SKM-1 (cell line): ENCODE measurements at regions not wholly inside any gene's neighbourhood (a gene's known extent, or its start where the extent isn't known, plus 50 kb on each side); places are given as distances from the start of the nearest gene placed in this dataset.

Experiments used
- DNase-seq: peaks from one replicate; lab custom pipeline; 2025; ENCODE audit not compliant: unreplicated experiment; lab: John Stamatoyannopoulos, UW

DNA sequence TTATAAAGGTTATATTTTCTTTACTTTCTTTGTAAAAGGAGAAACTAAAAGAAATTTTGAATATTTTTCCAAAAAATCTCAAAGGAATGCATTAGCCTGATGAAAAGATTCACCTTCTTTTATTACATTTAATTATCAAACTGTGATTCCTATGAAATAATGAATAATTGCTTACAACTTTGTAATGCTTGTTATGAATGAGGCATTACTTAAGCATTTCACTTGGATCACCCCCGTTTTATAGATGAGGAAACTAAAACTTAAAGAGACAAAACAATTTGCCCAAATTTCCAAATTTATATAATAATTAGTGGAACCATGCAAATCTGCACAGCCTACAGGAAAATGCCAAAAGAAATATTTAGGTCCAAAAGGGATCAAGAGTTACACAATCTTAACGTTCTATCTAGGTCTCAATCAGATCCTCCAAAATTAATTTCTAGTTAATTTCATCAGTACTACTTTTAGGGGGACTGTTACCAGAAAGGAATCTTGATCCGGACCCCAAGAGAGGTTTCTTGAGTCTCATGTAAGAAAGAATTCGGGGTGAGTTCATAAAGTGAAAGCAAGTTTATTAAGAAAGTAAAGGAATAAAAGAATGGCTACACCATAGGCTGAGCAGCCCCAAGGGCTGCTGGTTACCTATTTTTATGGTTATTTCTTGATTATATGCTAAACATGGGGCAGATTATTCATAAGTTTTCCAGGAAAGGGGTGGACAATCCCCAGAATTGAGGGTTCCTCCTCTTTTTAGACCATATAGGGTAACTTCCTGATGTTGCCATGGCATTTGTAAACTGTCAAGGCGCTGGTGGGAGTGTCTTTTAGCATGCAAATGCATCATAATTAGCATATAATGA is 288.0 kb downstream of the ADGB start:
- DNase-seq, result no peak

DNA sequence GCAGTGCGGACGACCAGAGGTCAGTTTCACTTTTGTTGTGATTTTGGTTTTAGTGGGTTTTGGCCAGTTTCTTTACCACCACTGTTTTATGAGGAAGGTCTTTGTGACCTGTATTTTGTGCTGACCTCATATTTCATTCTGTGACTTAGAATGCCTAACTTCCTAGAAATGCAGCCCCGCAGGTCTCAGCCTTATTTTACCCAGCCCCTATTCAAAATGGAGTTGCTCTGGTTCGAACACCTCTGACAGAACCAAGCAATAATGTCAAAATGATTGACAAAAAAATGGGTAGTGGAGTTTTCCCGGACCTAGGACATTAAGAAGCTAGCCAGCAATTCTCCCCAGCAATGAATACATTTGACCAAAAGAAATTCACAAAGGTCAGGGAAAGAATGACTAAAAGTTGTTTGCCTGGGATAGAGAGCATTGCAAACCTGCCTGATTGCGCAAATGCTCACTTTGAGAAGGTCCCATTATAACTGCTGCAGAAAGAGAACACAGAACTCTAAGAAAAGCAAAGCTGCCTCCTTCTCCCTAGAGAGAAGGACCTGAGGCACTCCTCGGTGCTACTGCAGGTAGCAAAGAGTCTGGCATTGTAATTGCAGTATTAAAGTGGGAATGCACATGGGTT is 288.8 kb downstream of the ADGB start:
- DNase-seq, result no peak

DNA sequence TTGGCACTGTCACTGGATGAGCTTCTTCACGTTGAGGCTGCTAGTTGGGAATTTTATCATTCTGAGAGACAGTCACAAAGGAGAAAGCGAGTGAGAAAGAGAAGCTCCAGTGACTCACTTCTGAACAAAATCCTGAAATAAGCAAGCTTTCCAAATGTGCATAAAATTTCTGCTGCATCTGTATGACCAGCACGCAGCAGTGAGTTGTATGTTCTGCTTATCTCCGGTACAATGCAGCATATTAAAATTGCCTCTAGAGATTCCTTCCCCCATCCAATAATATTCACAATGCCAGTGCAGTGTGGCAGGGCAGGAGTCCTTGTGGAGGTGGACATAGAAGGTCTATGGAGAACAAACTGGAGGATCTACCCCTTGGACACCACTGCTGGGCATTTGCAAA is 290.5 kb downstream of the ADGB start:
- no peak for DNase-seq

DNA sequence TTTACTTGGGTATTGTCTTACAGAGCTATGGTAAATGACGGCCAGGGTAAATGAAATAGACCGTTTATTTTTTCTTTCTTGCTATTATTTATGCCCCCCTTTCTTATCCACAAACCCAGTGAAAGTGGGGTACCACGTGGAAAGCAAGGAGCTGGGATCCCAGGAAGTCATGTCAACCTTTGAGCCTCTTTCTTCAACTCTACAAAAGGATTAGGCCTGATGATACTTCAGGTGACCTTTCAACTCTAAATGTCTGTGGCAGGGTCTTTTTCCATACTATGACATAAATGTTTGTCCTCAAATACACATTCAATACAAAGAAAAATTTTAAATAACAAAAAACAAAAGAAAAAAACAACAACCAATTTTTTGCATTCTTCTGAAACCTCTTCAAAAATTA is 291.4 kb downstream of the ADGB start:
- no peak for DNase-seq

DNA sequence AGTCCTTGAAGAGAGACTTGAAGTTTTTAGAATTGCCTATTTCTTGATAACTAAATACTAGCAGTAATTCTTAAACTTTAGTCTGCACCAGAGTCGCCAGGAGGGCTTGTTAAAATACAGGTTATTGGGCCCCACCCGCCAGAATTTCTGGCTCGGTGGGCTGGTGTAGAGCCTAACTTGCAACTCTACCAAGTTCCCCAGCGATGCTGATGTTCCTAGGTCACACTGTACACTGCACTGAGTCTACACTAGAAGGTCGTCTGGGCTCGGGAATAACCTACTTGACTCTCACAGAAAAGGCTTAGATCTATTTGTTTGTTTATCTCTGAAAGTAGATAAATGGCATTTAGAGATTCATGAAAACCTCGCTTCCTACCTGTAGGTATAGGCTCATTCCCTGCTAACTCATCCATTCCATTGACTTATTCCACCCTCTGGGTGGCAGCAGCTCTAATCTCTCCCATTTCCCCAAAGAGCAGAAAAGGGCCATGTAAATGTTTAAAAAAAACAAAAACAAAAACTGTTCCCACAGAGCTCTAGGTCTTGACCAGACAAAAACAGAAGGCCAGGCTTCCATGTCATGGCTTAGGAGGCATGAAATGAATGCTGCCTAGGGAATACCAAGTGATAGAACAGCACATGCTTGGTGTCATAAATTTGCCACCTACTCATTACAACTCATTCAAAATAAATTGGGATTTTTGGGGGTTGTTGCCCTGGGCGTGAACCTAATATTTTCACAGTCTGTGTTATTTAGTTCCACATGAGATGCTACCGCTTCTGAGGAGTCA is 292.1 kb downstream of the ADGB start:
- DNase-seq, result no peak

DNA sequence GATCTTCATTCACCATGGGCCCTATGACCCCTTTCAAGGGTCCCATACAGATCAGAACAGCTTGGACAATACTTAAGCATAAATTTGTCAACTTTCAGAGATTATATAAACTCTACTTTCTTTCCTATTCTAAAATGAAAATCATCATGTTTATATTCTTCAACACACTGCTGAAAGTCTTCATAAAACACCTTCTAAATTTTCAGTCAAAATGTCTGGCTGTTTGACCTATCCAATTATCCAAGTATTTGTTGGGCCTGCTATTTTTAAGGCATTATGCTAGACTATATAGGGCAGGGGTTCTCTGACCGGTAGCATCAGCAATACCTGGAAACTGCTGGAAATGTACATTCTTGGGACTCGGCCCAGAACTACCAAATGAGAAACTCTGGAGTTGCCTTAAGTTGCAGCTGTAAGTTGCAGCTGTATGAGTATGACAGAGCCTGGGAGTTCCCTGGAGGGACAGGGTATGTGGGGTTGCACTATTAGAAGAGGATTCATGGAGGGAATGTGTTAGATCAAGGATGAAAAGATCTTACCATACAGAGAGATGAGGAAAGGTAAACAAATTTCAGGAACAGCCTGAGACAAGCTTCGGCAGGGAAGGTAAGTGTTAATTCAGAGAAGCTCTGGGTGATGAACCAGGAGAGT is 293.0 kb downstream of the ADGB start:
- no peak for DNase-seq

DNA sequence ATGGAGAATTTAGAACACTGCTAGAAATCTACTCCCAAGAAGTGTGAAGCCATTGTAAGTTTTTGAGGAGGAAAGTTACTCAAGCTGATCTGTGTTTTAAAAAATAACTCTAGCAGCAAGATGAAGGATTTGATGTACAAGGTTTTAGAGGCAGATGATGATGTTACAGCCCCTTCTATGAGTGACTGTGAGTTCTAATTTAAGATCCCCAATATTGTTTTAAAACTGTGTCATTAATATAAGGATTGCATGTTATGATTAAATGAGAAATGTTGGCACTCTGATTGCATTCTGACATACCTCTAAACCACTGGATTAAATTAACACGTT is 293.5 kb downstream of the ADGB start:
- DNase-seq, result no peak

DNA sequence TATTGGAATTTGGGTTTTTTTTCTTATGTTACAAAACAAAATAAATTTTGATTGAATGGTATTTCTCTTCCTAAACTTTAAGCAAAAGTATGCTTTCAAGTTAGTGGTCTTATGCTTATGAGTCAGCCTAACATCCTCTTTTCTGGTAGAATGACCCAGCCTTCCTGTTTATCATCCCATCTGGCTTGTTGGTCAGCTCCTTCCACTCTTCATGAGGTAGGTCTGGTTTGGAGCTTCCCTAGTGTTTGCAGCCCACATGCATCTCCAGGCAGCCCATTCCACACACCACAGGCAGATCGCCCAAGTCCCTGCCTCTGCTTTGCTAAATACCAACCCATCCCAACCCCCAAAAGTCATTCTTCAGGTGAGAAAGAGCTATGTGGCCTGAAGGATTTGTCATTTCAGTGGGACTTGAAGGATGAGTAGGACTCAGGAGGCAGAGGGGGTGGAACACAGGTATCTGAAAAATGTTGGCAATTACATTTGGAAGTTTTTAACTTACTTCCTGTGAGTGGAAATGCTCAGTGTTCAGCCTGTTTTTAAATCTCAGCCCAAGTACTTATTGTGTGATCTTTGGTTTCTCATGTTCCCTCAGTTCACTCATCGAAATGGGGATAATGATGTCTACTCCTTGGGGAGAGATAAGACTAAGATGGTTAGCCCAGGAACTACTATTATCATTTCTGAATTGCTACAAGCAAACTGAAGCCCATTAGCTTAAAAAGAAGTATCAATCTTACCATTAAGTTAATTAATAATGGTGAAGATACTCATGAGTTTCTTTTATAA is 294.0 kb downstream of the ADGB start:
- peak; percentile 8 for DNase-seq

DNA sequence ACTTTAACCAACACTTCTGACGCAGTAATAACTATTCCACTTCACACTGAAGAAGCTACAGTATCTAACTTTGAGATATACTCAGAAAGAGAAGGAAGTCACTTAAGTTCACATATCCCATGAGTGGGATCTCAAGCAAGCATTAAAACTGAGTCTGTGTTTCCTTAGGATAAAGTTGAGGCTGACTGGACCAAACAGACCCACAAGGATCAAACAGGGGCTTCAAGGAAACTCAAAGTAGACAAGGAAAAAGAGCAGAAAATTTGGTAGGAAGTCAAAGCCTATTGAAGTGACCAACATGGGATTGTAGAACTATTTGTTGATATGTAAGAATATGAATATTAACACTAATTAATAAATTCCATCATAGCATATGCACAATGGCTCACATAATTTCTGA is 294.9 kb downstream of the ADGB start:
- no peak for DNase-seq

DNA sequence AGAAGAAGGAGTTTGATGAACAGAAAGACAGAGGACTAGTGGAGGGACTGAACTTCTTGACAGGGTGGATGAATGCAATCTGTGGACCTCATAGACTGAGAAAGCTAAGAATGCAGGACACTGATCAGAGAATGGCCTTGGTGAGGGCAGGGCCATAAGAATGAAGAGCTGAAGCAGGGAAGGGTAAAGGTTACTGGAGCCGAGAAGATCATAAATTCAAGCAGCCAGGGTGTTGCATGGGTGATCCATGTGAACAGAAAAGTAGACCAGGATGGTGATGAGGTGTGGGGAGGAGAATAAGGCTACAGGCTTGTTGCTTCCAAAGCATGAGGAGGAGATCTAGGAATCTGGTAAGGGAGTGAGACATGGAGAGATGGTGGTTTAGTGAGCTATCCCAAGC is 295.9 kb downstream of the ADGB start:
- DNase-seq, result no peak

DNA sequence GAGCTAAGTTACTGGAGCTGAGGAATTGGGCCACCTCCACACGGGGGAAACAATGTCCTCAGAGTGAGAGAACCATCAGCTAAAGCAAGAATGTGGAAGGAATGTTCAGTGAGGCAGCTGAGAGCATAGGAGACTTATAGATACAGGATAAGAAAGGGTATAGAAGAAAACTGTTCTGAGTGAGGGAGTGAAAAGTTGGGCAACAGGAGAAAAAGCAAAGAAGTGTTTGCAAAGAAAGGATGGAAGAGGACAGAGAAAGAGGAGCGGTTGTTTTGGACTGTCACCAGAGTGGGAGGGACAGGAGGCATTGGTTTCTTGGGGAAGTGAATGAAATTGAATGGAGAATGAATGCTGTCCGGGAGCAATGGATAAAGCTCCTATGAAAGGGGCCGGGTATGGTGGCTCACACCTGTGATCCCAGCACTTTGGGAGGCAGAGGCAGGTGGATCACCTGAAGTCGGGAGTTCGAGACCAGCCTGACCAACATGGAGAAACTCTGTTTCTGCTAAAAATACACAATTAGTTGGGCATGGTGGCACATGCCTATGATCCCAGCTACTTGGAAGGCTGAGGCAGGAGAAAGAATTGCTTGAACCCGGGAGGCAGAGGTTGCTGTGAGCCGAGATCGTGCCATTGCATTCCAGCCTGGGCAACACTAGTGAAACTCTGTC is 296.5 kb downstream of the ADGB start:
- DNase-seq, result no peak

DNA sequence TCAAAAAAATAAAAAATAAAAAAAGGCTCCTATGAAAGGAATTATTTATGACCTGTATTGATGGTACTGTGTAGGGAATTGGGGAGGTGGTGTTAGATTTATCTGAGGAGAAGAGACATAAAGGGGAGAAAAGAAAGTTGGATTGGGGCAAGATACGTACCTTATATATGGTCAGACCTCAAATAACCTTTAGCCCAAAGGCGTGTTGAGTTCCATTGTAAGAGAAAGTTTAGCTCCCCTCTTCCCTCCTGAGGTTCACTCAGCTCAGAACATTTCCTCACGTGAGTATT is 296.9 kb downstream of the ADGB start:
- DNase-seq, result no peak

DNA sequence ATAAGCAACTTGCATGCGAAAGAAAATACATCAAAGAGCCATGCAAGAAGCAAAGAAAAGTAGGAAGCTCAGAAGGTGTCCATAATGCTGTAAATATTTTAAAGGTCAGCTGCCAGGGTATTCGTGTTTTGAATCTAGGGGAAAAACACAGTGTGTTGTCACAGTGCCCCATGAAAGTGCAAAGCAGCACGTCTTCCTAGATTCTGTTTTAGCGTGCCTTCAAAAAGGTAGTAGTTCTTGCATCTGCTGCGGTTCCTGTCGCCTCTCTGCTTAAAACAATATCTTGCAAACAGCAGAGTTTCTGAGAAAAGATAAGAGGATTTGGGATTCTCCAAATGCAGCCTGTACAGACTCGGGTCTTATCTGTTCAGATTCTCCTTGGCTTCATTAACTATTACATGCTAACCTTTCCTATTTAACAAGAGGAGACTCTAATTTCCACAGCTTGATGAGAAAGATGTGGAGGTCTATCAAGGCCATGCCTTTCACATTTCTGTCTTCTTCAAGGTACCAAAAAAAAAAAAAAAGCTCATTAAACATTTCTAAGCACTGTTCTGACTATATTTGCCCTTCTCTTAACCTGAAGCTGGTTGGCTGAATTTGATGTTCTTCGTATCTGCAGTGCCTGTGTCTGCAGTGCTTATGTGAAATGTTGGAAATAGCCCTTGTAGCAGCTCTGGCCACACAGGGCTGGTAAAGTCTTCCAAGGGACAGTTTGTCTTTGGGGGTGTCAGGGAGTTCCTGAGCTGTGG is 297.5 kb downstream of the ADGB start:
- no peak for DNase-seq

DNA sequence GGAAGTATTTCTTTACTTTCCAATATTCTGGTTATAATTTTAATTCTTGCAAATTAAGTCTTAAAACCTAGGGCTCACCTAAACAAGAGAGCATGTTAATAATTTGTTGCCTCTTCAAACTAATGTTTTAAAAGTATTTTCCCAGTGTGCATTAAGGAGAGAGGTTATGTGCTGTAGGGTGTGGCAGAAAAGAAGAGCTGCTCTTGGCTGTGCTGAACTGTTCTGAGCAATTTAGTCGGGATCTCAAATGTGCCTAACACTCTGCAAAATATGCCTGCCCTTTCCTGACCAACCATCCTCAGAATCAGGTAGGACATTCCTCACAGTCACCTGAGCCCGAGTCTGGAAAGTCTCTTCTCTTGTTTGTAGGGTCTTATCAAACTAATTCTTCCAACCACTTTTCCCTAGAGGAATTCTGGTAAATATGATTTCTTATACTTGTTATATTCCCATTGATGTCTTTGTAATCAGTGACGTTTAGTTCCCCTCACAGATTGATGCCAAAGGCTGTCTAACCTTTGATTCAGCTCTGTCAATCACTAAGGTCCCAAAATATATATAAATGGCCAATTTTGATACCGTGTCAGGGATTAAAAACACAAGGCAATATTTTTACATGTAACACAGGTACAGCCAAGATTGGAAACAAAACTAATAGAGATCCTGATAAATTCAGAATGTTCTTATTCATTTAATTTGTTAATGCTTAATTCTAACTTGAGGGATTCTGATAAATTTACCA is 298.4 kb downstream of the ADGB start:
- no peak for DNase-seq

DNA sequence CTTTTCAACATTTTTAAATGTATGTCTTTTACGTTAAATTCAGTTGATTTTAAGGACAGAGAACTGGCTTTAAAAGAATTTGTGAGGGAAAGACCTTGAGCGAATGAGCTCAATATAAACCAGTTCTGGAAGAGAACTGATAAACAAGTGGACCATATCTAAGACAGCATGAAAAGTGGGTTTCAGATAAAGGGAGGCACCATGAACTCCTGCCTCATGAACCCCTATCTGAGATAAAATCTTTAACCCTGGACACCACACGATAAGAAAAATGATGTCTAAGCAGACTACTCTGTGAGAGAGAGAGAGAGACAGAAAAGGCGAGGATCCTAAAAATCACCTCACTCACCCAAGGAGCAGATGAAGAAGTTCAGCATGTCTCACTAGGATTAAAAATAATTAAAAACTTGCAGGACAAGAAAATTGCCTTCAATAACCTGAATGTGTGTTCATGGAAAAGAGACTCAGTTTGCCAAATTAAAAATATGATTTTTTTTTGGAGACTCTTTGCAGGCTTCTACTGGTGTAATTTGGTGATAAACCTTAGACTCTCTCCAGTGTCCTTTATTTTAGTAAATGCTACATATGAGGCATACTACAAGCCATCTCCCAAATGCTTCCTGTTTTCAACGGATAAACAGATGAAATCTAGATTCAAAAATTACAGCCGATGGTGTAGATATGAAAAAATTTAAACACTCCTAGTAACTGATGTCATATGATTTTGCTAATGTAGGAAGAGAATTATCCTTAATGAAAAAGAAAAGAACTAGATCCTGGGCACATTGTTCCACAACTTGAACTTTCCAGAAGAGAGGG is 299.5 kb downstream of the ADGB start:
- DNase-seq, result no peak

DNA sequence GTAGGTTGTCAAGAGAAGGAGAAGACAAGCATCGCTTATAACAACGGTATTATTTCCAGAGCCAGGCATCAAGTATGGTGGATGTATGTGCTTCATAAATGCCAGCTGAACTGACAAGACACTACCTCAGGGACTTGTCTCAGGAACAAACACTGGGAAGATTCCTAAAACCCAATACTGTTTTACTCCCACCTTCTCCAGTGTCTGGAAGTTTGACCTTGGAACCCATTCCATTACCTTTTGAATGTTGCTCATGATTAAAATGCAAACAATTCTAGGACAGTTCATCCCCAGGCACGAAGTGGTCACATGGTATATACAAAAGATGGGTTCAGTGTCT is 300.1 kb downstream of the ADGB start:
- DNase-seq, result no peak

DNA sequence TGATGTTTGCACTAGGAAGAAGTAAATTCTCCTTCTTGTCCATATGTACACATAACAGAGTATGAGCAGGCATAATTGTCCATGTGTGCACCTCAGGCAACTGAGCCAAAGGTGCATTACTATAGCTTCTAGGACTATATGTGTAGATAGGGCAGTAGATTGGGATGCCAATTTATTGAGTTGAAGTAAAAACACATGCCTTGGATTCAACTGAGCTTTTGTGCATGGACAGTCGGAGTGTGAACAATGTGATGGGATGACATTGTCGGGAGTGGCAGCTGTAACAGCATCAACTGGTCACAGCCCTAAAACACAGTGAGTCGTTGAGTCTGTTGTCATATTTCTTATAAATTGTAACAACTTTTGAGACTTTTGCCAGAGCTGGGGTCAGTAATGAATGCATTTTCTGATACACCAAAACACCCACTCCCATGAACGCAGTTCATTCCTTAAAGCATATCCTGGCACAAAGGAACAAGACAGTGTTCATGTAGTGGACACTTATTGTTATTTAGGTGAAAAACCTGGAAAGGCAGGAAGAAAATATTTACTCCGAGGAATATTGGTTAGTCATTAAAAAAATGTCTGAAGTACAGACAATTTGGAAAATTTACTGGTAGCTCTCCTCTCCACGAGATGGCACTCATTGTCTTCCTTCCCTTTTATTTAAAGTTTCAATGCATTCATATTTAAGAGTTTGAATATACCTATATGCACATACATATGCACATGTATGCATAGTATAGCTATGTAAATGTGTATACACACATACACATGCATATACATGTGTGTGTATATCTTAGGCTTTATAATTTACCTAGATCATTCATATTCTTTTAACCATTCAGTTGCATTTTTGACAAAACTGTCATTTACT is 302.0 kb upstream of the STXBP5 start:
- no peak for DNase-seq
